ENCODE measurements at regions not wholly inside any gene's neighbourhood (a gene's known extent, or its start where the extent isn't known, plus 50 kb on each side); places are given as distances from the start of the nearest gene placed in this dataset.

- TF ChIP-seq ZBTB11 (CRISPR knock-in tag; IDR thresholded peaks at IDR 0.05) (no peak), RAD51 (IDR thresholded peaks at IDR 0.05) (no peak), NFYA (IDR thresholded peaks at IDR 0.05; ENCODE audit: borderline replicate concordance, low read depth, low read length) (no peak), MEF2B (IDR thresholded peaks at IDR 0.05; ENCODE audit: partially characterized antibody, poor library complexity, severe bottlenecking) (no peak), SMARCA5 (IDR thresholded peaks at IDR 0.05) (no peak), YBX1 (IDR thresholded peaks at IDR 0.05) (no peak), CBX3 (IDR thresholded peaks at IDR 0.05; ENCODE audit: borderline replicate concordance, low read depth) (no peak), SMAD5 (IDR thresholded peaks at IDR 0.05; ENCODE audit: low read depth) (no peak), NR2C2 (IDR thresholded peaks at IDR 0.05; ENCODE audit: borderline replicate concordance, control insufficient read depth, insufficient read length, low read depth) (no peak)
- TF ChIP-seq, protein P1, sequence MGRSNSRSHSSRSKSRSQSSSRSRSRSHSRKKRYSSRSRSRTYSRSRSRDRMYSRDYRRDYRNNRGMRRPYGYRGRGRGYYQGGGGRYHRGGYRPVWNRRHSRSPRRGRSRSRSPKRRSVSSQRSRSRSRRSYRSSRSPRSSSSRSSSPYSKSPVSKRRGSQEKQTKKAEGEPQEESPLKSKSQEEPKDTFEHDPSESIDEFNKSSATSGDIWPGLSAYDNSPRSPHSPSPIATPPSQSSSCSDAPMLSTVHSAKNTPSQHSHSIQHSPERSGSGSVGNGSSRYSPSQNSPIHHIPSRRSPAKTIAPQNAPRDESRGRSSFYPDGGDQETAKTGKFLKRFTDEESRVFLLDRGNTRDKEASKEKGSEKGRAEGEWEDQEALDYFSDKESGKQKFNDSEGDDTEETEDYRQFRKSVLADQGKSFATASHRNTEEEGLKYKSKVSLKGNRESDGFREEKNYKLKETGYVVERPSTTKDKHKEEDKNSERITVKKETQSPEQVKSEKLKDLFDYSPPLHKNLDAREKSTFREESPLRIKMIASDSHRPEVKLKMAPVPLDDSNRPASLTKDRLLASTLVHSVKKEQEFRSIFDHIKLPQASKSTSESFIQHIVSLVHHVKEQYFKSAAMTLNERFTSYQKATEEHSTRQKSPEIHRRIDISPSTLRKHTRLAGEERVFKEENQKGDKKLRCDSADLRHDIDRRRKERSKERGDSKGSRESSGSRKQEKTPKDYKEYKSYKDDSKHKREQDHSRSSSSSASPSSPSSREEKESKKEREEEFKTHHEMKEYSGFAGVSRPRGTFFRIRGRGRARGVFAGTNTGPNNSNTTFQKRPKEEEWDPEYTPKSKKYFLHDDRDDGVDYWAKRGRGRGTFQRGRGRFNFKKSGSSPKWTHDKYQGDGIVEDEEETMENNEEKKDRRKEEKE (IDR thresholded peaks at IDR 0.05), result no peak
Measured at GRCh38 chr18:27478459-27478858, 293.4 kb upstream of the CHST9 start (continued).

Data from GM12878 (cell line).